HTR-8/SVneo (cell line): ENCODE measurements at regions not wholly inside any gene's neighbourhood (a gene's known extent, or its start where the extent isn't known, plus 50 kb on each side); places are given as distances from the start of the nearest gene placed in this dataset.

Source experiments
- DNase-seq: peaks from one replicate; pipeline ENCODE4 v3.0.0; 2011; ENCODE audit warnings: low spot score, mixed read lengths; ENCODE audit not compliant: insufficient read length
- FAIRE-seq: peaks from 2 replicates; lab custom pipeline; 2011; peaks lifted over from hg19 to GRCh38; lab: Jason Lieb, UNC

DNA sequence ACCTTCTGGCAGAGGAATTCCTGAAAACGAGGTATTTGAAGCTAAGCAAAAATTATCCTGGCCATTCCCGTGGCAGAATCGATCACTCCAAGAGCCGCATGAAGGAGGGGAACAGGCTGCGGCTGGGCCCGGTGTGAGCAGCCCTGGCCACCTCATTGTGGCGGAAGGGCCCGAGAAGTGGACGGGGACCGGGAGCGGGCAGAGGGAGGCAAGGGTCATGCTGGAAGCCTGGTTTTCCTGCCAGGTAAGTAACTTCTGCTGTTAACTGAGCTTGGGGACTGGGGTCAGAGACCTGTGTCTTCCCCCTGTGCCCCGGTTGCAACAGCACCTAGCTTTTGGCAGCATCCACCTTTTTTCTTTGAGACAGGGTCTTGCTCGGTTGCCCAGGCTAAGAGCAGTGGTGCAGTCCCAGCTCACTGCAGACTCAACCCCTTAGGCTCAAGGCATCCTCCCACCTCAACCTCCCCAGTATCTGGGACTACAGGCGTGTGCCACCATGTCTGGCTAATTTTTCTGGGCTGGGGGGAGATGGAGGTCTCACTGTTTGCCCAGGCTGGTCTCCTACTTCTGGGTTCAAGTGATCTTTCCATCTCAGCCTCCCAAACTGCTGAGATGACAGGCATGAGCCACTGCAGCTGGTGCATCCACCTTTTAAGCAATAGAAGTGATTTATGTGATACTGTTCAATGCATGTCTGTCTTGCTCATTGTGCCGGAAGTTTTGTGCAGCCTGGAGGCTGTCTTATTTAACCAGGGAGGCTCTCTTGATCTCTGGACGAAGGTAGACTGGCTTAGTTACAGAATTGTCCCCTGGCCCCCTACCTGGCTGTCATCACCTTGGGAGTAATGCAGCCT is 174.0 kb upstream of the MYL2 start:
- DNase-seq (no peak), FAIRE-seq (no peak)

DNA sequence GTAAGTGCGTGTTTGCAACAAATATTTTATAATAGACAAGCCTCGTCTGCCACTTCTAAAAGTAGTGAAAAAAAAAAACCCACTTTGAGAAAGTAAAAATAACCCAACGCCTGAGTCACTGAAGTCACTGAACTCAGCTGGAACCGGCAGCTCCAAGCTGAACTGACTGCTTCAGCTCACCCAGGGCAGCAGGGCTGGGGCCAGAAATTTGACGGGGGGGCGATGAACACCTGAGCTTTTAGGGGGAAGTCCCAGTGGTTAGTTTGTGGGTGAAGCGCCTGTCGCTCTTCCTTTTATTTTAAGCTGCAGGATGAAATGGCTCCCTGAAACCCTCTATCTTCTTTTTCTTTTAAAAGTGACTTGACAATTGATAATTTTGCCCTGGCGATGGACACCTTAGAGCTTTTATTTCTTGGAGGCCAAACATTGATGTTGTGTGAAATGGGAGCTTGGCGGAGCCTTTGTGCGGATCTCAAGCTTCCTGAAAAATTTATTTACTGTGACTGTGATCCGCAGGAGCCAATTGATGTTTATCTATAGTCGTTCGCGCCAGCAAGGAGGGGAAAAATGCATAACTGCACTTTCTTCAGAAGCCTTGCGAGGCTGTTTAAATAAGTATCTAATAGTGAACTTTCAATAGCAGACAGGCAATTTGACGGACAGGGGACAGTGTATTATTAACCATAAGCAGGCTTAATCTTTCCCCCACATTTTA is 173.2 kb upstream of the MYL2 start:
- no peak for FAIRE-seq
- DNase-seq, result no peak

DNA sequence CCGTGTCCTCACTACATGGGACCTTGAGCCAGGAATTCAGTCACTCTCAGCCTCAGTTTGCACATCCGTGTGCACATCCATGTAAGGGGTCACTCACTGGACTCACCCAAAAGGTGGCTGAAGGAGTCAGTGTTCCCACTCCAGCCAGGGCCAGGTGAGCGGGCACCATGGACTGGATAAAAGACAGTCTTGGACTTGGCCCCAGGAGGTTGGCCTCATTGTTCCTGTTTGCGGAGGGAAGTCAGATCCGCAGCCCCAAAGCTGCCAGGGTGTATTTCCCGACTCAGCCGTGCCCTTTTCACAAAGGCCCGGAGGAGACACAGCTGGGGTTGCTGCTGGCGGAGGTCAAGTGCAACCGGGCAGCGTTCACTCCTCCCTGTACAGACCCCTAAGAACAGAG is 170.7 kb upstream of the MYL2 start:
- DNase-seq, result no peak
- FAIRE-seq, result no peak

DNA sequence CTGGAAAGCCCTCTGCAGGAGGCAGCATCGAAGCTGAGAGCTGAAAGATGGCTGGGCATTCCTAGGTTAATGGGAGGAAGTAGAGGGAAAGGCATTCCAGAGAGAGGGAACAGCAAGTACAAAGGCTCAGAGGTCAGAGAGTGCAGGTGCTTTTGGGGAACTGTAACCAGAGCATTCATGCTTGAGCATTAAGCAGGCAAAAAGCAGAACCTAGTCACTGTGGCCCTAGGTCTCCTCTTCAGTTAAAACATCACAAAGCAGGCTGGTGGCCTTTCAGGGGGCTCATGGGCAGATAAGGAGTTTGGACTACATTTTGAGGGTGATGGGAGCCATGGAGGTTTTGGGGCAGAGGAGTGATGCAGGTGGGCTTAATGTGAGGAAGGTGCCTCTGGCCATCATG is 169.2 kb upstream of the MYL2 start:
- DNase-seq, result no peak
- no peak for FAIRE-seq

DNA sequence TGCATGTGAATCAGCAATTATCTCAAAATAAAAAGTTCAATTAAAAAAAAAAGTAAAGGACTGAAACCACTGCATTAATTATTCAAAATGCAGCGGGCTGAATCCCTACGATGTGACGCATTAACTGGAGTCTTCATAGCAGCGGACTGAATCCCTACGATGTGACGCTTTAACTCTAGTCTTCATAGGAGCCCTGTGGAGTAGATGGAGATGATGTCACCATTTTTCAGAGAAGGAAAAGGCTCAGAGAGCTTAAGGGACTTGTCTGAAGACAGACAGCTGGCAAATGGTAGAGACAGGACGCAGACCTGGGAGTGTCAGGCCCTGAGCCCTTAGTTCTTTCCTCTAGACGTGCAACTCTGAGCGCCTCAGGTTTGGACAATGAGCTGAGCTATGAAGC is 168.0 kb upstream of the MYL2 start:
- DNase-seq (no peak), FAIRE-seq (no peak)

DNA sequence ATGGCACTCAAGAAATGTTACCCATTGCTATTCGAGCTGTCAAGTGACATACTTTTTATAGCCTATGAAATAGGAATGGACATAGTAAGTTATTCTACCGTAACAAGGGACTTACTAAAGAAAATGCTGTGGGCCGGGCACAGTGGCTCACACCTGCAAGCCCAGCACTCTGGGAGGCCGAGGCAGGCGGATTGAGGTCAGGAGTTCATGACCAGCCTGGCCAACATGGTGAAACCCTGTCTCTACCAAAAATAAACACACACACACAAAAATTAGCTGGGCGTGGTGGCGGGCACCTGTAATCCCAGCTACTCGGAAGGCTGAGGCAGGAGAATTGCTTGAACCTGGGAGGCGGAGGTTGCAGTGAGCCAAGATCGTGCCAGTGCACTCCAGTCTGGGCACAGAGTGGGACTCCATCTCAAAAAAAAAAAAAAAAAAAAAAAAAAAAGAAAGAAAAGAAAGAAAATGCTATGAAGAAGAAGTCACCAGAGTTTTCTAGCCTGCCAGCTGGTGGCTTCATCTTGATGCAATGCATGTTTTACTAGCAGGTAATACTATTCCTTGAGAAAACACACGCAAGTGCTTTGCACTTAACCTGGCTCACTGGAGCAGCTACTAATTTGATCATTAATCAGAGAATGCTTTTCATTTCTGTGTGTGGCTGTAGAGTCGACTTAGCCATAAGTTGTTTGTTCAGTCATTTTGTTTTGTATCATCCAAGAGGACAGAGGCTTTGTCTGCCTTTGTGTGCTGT is 166.7 kb upstream of the MYL2 start:
- no peak for FAIRE-seq
- no peak for DNase-seq

DNA sequence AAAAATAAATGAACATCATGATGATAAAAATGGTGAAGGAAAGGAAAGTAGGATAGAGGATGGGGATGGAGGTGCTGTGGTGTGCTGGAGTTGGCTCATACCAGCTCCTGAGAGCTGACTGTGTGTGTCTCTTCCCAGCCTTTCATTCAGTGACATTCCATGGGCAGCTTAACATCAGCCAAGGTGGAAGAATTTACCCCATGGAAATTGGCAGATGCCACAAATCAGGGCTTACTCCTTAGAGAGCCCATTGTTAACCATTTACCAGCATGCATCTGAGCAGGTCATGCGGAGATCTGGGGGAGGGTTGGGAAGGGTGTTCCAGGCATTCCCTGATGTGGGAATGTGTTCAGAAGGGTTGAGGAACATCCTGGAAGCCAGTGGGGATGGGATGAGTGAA is 164.7 kb upstream of the MYL2 start:
- FAIRE-seq, result no peak
- no peak for DNase-seq

DNA sequence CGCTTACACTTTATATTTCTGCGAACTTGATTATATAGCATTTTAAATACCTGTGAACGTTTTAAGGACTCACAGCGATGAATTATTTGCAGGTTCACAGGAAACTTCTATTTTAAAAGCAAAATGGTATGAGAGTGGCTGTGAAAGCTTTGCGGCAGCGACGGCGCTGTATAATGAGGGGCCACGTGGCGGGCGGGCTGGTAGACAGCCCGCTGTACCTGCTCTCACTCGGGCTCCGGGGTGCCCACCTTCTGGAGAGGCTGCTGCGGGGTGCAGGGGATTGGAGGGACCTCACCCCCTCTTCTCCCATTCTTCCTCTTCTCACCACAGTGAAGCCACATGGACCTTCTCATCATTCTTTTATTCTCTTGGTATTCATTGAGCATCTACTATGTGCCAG is 164.2 kb upstream of the MYL2 start:
- DNase-seq (no peak), FAIRE-seq (no peak)

DNA sequence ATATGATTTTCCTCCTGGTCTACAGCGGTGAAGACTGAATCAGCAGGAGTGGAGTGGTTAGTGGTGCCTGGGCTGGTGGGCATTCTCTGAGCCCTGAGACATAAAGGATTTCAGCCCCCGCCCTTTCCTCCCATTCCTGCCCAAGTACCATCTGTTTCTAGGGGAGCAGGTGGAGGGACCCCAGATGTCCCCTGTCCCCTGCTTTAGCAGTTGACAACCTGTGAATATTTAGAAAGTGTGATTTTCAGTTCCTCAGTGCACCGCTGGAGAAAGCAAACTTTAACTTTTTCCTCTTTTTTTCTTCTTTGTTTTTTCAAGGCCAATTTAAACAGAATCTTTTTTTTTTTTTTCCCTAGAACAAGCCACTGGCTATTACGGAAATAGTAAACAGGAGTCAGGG is 163.8 kb upstream of the MYL2 start:
- DNase-seq (no peak), FAIRE-seq (no peak)

DNA sequence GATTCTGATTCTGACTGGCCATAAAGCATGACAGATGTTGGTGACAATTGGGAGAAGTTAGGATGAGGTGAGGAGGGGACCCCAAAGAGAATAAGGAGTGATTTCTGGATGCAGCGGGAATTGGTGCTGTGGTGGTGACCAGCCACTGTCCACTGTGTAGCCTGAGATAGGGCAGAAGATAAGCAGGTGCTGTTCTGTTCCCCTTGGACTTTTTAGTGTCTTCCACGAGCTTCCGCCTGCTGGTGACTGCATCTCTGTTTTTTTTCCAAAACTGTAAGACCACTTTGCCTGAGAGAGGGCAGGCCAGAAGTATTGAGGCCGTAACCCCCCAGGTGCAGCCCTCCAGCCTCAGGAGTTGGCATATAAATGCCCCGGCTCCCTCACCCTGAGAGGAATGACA is 161.2 kb upstream of the MYL2 start:
- FAIRE-seq (no peak), DNase-seq (no peak)

DNA sequence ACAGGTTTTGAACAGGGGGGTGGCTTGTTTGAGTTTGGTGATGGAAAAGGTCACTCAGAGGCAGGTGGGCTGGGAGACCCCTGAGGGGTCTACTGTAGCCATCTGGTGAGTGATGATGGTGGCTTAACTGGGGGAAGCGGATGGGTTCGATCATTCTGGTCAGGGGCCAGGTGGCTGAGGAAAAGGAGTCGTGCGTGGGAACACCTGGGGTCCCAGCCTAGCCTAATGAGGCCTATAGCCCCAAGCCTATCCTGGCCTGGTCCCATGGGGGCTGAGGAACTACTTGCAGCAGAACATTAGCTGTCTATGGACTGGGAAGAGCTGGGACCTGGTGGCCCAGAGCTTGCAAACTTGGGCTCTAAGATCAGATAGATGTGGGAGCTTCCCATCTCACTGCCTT is 158.4 kb upstream of the MYL2 start:
- no peak for DNase-seq
- FAIRE-seq, result no peak

DNA sequence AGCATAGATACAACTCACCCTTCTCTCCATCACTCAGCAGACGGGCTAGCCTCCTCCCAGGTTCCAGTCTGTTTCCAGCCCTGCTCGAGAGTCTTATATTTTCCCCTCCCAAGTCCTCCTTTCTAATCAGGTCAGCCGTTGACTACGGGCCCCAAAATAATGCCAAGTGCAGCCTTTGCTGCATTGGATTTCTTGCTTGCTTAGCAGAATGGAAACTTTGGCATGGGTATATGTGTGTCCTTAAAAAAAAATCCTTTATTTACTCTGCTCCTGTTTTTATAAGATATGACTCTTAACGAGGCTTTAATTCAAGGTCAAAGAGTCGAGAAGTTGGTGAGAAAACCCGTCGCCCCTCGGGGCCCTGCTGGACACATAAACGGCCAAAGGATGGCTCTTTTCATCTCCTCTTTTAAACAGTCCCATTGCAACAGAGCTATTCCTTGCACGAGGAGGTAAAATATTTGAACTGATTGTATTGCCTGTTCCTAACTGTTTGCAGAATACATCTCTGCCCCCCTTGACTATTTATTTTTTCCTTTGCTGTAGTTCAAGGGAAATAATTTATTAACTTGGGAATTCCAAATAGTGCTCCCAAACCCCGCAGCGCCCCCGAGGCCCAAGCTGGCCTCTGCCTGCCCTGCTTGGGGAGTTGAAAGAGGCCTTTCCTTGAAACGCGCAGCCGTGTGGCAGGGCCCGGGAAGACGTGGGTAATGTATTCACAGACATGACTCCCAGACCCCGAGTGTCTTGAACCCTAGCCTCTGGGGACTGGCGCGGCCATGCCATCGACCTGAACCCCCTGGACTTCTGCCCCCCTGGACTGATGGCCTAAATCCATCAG is 156.5 kb upstream of the MYL2 start:
- no peak for DNase-seq
- no peak for FAIRE-seq

DNA sequence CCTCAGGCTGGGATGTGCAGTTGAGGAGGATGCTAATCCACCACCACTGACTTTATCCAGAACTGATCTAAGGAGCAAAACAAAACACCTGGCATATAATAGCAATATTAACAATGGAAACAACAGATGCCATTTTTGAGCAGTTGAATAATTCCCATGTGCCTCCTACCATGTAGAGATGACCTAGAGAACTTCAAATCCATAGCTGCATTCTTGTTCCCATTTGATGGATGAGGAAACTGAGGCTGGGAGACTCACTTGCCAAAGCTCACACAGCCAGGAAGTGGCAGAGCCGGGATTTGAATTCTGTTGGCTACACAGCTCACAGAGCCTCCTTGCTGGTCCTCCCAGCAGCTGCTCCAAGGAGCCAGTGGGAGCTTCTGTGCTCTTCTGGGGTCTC is 155.8 kb upstream of the MYL2 start:
- FAIRE-seq (no peak), DNase-seq (no peak)

DNA sequence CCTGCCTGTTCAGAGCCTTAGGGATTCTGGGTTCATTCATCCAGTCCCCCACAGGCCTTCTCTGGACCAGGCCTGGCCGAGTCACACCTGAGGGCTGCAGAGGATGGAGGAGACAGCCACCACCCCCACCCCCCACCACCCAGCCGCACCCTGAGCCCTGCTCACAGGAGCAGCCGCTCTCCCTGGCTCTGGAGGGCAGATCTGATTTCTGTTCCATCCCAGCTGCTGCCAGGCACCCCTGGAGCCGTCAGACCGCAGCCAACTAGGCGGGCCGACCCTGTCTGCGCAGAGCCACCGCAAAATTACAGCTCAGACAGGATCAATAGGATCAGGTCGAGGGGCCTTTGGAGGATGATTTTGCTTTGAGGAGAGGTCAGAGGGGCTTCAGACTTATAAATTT is 154.6 kb upstream of the MYL2 start:
- FAIRE-seq, result no peak
- DNase-seq, result no peak

DNA sequence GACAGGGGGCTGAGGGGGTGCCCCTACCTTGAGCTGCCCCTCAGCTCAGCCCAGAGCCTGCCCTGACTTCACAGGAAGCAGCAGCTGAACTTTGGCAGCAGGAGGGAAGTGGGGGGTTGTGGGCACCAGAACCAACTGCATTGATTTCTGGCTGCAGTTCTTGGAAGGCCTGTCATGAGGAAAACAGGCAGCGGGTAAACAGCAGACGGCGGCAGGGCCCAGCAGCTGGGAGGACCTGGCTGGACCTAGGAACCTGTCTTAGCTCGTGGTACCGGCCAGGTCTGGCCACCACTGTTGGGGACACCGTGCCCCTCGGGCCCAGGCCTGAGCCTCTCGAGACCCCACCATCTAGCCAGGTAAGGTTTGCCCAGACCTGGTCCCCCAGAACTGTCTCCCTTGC is 154.2 kb upstream of the MYL2 start:
- FAIRE-seq (no peak), DNase-seq (no peak)

DNA sequence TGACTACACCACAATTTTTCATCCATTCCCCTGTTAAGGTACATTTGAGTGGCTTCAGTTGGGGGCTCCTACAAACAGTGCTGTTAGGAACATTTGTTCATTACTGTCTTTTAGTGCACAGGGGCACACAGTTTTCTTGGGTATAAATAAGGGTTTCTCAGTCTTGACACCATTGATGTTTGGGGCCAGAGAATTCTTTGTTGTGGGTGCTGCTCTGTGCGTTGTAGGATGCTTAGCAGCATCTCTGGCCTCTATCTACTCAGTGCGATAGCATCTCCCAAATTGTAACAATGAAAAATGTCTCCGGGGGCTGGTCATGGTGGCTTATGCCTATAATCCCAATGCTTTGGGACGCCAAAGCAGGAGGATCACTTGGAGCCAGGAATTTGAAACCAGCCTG is 153.0 kb upstream of the MYL2 start:
- DNase-seq (no peak), FAIRE-seq (no peak)

DNA sequence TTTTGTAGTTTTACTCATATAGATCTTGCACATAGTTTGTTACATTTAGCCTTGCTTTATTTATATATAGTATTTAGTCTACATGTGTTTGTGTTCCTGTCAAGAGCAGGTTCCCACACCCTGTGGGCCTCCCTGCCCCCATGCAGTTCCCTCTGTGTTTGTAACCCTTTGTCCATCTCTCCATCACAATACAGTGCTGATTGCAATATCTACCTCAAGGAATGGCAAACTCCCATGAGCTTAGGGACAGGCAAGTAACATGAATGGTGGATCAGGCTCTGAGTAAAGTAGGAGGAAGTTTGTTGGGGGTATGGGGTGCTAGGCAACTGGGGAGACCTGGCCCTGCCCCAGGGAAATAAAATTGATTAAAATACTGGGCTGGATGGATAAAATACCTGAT is 151.9 kb upstream of the MYL2 start:
- DNase-seq (no peak), FAIRE-seq (no peak)

DNA sequence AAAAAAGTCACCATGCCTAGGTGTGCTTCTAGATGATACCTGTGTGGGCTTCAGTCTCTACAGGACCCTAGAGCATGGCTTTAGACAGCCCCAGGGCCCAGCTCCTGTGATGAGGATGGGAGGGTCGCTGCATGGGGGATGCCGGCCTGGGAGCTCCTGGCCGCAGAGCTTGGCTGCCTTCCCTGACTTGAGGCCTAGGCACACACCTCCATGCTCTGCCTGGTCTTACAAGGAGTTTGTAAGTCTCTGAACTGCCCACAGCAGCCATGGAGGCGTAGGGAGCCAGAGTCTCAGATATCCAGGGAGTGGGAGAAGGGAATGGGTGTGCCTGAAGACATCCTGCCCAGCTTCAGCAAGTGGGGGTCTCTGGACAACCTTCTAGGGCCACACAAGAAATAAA is 149.5 kb upstream of the MYL2 start:
- no peak for FAIRE-seq
- no peak for DNase-seq

DNA sequence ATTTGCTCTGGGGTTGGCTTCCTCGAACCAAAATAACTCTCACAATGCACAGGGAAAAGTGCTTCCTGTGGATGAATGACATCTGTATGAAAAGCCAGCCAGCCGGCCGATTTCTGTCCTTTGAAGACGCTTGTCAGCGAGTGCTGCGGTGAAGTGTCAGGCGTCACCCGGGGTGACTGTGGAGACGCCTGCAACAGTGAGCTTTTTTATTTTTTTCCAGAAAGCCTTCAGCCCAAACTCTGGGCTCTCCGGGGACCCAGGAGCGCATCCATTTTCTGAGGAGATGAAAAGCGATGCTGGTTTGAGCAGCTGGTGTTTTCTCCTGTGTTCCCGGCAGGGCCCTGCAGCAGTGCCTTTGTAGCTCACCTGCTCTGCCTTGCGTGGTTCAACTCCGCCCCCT is 147.9 kb upstream of the MYL2 start:
- DNase-seq (no peak), FAIRE-seq (no peak)

DNA sequence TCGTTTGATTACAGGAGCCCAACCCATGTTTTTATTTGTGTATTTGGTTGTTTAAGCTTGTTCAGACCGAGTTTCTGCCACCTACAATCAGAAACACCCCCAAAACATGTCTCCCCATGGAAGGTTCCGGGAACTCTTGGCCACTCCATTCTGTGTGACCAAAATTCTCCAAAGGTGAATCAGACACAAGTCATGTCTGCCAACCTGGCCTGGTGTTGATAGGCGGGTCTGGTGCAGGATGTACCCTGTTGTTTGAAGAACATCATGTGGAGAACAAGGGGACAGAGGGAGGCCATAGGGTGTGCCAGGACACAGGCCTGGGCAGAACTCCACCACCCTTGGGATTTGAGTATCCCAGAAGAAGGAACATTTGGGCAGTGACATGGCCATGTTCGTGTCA is 147.1 kb upstream of the MYL2 start:
- DNase-seq (no peak), FAIRE-seq (no peak)
